MCF 10A (cell line): ENCODE measurements at regions not wholly inside any gene's neighbourhood (a gene's known extent, or its start where the extent isn't known, plus 50 kb on each side); places are given as distances from the start of the nearest gene placed in this dataset.

ENCODE experiments used
- BruUV-seq: library from RNA; stranded (reverse); fragments of 400-500 nt; replicated peaks from 2 replicates; lab custom pipeline; 2021; lab: Mats Ljungman, UMichigan
- CTCF ChIA-PET: fragments of 300-600 bp; sonication (Branson Sonifier 250); formaldehyde crosslinking; extraction: SDS; loops from one replicate; lab custom pipeline; 2021; ENCODE audit warnings: antibody characterized with exemption, inconsistent platforms; lab: Yijun Ruan, JAX
- POLR2A ChIA-PET: fragments of 300-600, 350-650 bp; sonication (Branson Sonifier 250); formaldehyde crosslinking; extraction: SDS; loops from one replicate; lab custom pipeline; 2020; ENCODE audit warnings: antibody characterized with exemption, inconsistent platforms; lab: Yijun Ruan, JAX
- DNase-seq: peaks from one replicate; pipeline ENCODE4 v3.0.0-alpha.2; 2018; ENCODE audit not compliant: unreplicated experiment
- H3K27ac Mint-ChIP-seq: one replicate; pipeline ENCODE4 v1.8.0; 2022; ENCODE audit warnings: mild to moderate bottlenecking, low read depth, mixed read lengths; ENCODE audit not compliant: unreplicated experiment
- H3K27me3 Mint-ChIP-seq: one replicate; pipeline ENCODE4 v1.8.0; 2022; ENCODE audit warnings: mixed read lengths; ENCODE audit not compliant: insufficient read depth, unreplicated experiment
- H3K36me3 Mint-ChIP-seq: one replicate; pipeline ENCODE4 v1.8.0; 2022; ENCODE audit warnings: mild to moderate bottlenecking, moderate library complexity, mixed read lengths; ENCODE audit not compliant: insufficient read depth, unreplicated experiment
- H3K4me1 Mint-ChIP-seq: one replicate; pipeline ENCODE4 v1.8.0; 2022; ENCODE audit warnings: mixed read lengths; ENCODE audit not compliant: insufficient read depth, unreplicated experiment
- H3K4me3 Mint-ChIP-seq: one replicate; pipeline ENCODE4 v1.8.0; 2022; ENCODE audit warnings: mild to moderate bottlenecking, moderate library complexity, mixed read lengths; ENCODE audit not compliant: unreplicated experiment
- H3K9me3 Mint-ChIP-seq: one replicate; pipeline ENCODE4 v1.8.0; 2022; ENCODE audit warnings: mixed read lengths; ENCODE audit not compliant: unreplicated experiment
- CTCF ChIP-seq: fragments of 200-600 bp; IDR thresholded peaks from one replicate; pipeline ENCODE4 v1.8.0; 2022; ENCODE audit warnings: antibody characterized with exemption, mild to moderate bottlenecking; ENCODE audit not compliant: unreplicated experiment
- intact Hi-C: fragments of 100-400 bp; cut with micrococcal nuclease; formaldehyde crosslinking; loops from 2 replicates; pipeline ENCODE4 v1.14.1; 2022

GRCh38 chr13:68440874-68441273 lies 1210.7 kb upstream of the PCDH9 start:
- Mint-ChIP-seq H3K27ac (no peak overlapping the region), H3K9me3 (no peaks in the 10 kb centered on the region), H3K4me1 (peaks cover 12% of the 10 kb centered on the region), H3K4me3 (no peak overlapping the region), H3K27me3 (no peaks in the 10 kb centered on the region), H3K36me3 (no peaks in the 10 kb centered on the region)
- no TSS peak for BruUV-seq
- ChIA-PET POLR2A (no interaction called here), CTCF (no interaction called here)
- DNase-seq: no peak
- intact Hi-C loops: no loop called here
- no peak for TF ChIP-seq CTCF

- no peaks in the 10 kb centered on the region for H3K9me3 Mint-ChIP-seq
- no TSS peak for BruUV-seq
- POLR2A ChIA-PET: no interaction called here
- no peak overlapping the region for H3K4me3 Mint-ChIP-seq
- CTCF ChIA-PET: no interaction called here
- H3K4me1 Mint-ChIP-seq: peaks cover 12% of the 10 kb centered on the region
- H3K27me3 Mint-ChIP-seq: no peaks in the 10 kb centered on the region
- H3K36me3 Mint-ChIP-seq: no peaks in the 10 kb centered on the region
- DNase-seq: peak; percentile 74
- TF ChIP-seq CTCF: no peak
- H3K27ac Mint-ChIP-seq: no peak overlapping the region
- intact Hi-C loops: no loop called here
These were observed 1209.7 kb upstream of the PCDH9 start for GRCh38 chr13:68439817-68440216.

GRCh38 chr13:68428292-68428691 lies 1198.2 kb upstream of the PCDH9 start:
- peaks cover 8% of the 10 kb centered on the region for H3K9me3 Mint-ChIP-seq
- CTCF ChIA-PET: interaction anchor here (0.5 kb wide), 1 partner anchor 919 kb away, joined by 3 read pairs; no protein-coding TSS in a partner anchor
- H3K4me1 Mint-ChIP-seq: peaks cover 11% of the 10 kb centered on the region
- peak; percentile 28 for DNase-seq
- H3K4me3 Mint-ChIP-seq: no peak overlapping the region
- no peaks in the 10 kb centered on the region for H3K27me3 Mint-ChIP-seq
- TF ChIP-seq CTCF: no peak
- intact Hi-C loops: no loop called here
- POLR2A ChIA-PET: no interaction called here
- no peaks in the 10 kb centered on the region for H3K36me3 Mint-ChIP-seq
- BruUV-seq: no TSS peak
- no peak overlapping the region for H3K27ac Mint-ChIP-seq

GRCh38 chr13:68417801-68418200 lies 1187.7 kb upstream of the PCDH9 start:
- ChIA-PET CTCF (interaction anchor here (0.6 kb wide), 1 partner anchor 12 kb away, joined by 4 read pairs; no protein-coding TSS in a partner anchor), POLR2A (no interaction called here)
- TF ChIP-seq CTCF: no peak
- intact Hi-C loops: no loop called here
- H3K27ac Mint-ChIP-seq: no peak overlapping the region
- no peaks in the 10 kb centered on the region for H3K4me1 Mint-ChIP-seq
- H3K36me3 Mint-ChIP-seq: no peaks in the 10 kb centered on the region
- H3K27me3 Mint-ChIP-seq: no peaks in the 10 kb centered on the region
- no TSS peak for BruUV-seq
- peaks cover 13% of the 10 kb centered on the region for H3K9me3 Mint-ChIP-seq
- H3K4me3 Mint-ChIP-seq: no peak overlapping the region
- no peak for DNase-seq
